HCEC 1CT (cell line): ENCODE measurements at regions not wholly inside any gene's neighbourhood (a gene's known extent, or its start where the extent isn't known, plus 50 kb on each side); places are given as distances from the start of the nearest gene placed in this dataset.
A peak's percentile ranks its signal among the peaks of the same experiment; 100 is the strongest.
"Not testable (repeated sequence)": the region's sequence is repeated elsewhere in the genome, so short reads cannot be mapped to it uniquely, and the experiment has no call there.

Experiments used
- DNase-seq: peaks from one replicate; pipeline ENCODE4 v3.0.0-alpha.2; 2017

DNA sequence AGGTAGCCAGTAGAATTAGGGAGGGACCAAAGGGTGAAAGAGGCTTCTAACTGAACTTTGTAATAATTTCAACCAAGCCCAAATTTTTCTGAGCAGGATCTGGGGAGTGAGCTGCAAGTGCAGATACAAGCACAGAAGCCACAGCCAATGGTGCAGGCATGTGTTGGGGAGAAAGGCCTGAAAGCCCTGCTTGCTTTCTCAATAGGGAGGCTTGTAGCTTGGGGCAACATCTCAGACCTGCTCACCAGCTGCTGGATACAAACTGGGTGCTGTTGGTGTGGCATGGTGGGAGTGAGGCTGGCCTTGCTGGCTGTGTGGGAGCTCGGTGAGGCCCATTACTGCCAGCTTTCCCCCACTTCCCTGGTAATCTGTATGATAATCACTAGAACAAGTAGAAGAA lies 688.5 kb upstream of the SEMA3D start:
- DNase-seq, result no peak

DNA sequence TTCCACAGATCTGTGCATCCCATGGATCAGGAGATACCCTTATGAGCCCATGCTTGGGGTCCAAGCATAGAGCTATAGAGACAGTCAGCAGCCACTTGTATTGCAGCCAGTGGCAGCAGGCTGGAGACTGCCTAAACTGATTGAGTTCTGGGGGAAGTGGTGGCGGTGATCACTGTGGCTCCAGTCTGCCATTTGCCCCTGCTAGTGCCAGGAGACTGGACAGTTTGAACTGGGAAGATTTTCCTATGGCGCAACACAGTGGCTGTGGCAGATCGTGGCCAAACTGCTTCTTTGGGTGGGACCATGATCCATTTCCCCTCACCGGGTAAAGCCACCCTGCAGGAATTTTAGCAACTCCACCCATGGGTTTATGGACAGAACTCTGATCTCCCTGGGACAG lies 679.7 kb upstream of the SEMA3D start:
- no peak for DNase-seq

DNA sequence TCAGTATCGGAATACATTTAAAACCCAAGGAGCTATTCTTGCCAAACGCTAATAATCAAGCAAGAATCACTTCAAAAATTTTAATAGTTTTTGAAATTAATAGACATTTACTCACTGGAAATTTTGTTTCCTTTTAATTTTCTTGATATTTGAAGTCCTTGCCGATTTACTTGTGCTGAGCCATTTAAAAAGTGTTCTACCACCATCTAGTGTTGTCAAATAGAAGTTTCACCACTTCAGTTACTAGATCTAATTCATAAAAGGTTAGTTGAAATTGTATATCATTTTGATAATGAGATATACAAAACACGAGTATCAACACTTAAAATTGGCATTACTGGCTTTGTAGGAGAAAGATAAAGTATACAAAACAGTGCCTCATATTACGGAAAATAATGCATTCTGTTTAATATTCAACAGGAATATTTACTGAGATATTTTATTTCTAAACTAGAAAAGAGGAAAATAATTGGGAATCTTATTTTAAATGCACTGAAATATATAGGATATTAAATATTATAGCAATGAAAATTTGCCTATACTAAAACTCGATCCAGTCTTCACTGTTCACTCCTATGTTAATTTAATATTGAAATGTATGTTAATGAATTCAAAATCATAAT lies 664.8 kb upstream of the SEMA3D start:
- peak; percentile 49 for DNase-seq

DNA sequence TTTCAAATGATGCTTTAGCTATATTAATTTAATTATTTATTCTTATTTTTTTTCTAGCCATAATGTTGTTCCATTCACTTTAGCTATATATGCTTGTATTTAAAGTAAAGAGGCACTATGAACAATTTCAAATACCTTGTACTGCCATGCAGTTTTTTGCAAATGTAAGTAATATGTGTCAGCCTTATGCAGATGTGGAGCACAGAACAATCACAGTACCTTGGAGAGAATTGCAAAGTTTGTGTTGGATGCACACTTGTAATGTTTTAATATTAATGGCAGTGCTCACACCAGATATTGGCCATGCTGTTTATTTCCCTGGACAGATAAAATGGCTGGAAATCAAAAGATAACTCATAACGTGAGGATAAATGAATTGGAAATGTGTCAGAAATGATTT lies 663.5 kb upstream of the SEMA3D start:
- DNase-seq, result no peak

DNA sequence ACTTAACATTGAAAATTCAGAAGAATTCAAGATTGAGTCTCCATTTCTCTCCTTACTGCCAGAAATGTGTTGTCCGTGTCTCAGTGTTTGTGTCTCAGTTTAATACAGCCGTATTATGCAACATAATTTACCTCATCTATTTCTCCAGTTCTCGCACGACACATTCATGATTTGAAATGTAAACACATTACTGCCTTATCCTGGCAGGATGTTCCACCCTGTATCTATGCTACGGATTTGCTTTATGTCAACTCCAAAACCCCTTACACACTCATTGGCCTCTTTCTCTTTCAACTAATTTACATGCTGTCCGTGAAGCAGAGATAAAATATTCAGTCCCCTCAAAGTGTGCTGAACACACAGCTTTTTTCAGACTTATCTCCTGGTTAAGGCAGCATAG lies 653.7 kb upstream of the SEMA3D start:
- DNase-seq, result peak; percentile 9

DNA sequence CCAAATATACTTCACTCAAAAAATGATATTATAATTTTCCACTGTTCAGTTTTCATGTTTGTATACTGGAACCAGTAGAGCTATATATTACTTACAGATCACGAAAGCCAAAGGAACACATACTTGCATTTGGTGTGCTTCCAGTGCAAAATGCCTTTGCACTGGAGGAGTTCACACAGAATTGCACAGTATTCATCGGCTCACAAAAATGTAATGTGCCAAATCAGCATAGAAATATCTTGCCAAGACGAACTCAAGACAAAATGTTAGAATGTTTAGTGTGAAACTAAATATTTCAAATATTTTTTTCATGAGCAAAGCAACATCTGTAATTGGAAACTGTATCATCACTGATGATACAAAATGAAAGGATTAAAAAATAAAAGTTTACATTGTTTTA lies 646.2 kb upstream of the SEMA3D start:
- peak; percentile 38 for DNase-seq

DNA sequence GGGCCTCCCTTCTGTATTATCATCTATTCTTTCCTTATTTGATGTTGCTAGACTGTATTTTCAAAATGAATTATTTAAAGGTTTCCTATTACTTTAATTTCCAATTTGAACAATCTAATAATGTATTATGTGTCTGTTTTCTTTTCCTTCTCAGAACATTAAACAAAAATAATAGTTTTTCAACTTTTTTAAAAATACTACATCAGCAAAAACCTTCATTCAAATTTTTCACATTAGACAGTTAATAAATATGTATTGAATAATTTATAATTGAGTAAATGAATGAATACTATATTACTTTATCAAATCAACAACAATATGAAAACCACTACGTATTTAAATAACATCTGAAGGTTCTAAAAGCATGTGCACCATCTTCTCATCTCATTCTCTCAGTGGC lies 644.1 kb upstream of the SEMA3D start:
- DNase-seq, result no peak

DNA sequence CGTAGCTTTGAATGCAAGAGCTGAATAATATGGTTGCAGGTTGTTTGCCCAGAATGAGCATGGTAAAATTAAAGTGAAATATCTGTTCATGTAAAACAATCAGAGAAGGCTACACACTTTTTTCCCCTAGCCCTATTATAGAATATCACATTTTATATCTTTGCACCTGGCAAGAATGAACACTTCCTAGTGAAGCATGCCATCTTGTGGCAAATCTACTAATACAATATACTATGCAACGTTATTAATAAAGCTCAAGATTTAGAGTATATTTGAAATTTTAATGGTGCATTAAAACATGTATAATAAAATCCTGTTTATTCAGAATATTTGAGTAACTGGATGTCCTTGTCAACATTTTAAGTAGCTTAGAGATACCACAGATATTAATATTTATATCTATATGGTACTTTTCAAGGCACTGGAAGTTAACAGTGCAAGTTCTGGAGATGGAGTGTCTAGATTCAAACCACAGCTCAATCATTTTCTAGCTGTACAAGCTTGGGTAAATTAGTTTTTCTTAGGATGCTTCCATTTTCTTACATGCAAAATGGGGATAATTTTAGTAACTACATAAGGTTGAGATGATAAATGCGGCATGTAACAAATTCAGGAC lies 643.1 kb upstream of the SEMA3D start:
- DNase-seq, result peak; percentile 29

DNA sequence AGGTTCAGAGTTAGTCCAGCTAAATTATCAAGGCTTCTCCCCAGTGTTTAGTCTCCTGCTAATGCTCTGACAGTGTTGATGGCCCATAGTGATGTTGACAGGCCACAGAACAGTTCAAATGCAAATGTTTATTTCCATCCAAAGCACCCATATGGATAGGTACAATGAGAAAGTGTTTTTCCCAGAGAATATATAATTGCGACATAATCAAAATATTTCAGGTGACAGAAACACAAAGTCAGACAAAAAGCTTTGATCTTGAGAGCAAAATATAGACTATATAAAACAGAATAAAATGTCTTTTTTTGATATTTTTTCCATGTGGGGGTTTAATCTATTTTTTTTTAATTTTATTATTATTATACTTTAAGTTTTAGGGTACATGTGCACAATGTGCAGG lies 642.3 kb upstream of the SEMA3D start:
- no peak for DNase-seq

DNA sequence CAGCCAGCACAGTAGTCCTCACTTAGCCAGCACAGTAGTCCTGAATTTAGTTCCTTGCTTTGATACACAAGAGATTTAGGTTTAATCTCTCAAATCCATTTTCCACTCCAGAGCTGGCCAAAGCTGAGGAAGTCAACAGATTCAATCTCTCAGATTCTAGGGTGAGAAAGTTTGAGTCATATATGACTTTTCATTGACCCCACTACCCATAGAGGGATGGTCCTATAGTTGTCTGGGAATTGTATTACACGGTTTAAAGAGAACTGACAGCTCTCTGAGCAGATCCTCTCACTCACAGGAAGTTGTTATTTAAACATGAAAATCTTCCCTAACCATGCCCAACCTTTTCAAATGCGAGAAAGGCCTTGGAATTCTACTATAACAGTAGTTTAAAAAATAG lies 641.8 kb upstream of the SEMA3D start:
- DNase-seq, result peak; percentile 20

DNA sequence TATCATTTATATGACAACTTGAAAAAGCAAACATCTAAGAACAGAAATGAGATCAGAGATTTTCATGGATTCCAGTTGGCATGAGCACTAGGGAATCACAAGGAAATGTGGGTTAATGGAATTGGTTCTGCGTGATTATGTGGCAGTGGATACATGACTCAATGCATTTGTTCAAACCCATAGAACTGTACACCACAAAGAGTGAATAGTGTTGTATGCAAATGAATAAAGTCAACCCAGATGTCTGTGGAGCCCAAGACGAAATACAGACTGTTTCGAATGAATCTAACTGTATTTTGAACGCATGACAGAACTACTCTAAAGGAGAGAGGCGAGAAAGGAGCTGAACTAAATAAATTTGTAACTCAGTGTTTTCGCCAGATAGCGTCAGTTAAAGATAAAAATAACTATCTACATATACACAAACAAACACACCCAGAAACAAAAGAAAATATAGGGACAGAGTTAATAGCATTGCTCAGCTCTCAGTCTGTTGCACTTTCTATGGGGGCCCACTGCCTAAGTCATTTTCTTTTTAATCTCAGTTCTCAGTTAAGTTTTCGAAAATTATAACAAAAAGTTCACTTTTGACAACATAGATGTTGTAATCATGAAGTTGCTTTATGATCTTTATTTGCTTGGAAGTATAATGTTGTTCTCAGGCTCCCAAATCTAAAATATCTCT lies 636.7 kb upstream of the SEMA3D start:
- no peak for DNase-seq

DNA sequence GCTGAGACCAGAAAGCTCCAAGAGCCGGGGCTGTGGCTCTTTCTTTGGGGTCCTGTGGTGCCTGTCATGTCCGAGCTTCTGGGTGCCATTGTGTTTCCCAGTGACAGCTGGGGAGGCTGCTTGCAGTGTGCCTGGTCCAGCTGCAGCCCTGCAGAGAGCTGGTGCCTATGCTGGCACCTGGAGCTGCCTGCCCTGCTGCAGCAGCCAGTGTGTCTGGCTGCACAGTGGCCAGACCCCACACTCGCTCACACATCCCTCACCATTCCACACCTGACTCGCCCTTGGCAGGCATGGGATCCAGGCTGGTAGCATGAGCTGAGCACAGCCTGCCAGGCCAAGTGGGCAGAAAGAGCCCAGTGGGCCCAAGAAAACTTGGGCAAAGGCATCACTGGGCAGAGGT lies 635.1 kb upstream of the SEMA3D start:
- DNase-seq, result no peak

DNA sequence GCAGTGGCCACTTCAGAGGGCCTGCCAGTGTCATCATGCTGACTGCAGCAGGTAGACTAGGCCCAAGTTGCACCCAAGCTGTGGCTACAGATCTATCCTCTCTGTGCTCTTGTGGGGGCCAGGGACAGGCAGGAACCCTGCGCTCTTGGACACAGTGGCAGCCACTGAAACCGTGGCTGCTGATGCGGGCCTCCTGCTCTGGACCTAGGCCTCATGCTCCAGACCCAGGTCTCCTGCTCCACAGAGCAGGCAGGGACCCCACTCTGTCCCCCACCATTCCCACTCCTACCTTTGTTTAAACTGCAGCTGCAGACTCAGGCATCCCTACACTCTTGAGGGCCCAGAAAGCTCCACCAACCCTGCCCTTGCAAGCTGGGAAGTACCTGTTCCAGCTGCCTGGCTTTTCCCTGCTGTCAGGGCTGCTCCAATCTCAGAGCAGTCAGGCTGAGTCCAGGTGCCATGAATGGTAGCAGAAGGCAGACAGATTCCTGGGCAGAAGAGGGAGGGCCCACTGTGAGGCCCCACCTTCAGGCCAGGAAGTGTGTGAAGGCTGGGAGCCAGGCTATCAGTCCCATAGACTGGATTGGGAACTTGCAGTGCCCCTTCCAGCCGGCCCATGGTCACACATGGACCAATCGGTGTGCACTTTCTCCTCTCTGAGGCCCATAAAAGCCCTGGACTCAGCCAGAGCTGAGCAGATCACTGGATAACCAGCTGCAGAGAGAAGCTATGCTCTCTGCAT lies 634.0 kb upstream of the SEMA3D start:
- DNase-seq, result no peak

DNA sequence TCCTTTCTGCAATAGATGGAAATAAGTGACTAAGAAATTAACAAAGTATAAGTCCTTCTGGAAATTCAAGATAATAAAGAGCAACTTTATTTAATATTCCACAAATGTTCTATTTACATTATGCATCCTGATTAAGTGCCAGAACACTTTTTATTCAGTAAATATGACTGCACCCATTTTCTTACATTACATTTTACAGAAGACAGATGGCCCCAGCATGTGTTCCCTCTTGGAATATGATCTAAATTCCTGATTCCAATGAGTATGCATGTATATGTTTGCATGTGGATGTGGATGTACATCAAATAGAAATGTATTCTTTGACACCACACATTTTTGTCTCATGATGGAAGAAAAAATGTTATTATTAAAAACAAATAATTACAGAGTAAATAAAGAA lies 628.7 kb upstream of the SEMA3D start:
- DNase-seq, result no peak

DNA sequence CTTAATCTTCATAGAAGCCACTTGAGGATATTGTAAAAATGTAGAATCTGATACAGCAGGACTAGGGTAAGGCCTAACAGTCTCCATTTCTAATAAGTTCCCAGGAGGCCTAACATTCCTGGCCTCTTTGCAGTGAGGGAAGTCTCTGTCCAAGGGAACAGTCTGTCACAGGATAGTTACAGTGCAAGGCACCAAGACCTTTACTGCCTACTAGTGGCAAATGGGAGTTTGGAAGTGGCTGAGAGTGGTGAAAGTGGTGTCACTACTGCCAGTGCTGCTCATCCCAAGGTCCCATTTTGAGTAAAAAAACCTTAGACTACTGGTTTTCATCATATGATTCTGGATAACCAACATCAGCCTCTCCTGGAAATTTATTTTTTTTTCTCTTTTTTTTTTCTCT lies 619.5 kb upstream of the SEMA3D start:
- no peak for DNase-seq

DNA sequence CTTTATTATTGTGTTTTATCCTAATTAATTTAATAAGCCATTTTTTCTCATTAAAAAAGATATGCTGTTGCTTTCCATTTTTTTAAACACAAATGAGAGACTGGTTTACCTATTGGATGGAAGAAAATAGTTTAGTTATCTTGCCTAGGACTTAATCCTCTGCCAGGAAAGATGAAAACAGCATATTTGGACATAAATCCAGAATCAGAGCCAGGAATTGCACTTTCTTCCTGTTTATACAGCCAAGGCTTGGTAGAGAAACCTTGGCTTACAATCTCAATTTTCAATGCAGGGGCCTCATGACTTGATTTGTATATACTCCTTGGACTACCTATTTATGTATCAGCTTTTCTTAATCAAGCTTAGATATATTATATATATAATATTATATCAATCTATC lies 618.8 kb upstream of the SEMA3D start:
- no peak for DNase-seq

DNA sequence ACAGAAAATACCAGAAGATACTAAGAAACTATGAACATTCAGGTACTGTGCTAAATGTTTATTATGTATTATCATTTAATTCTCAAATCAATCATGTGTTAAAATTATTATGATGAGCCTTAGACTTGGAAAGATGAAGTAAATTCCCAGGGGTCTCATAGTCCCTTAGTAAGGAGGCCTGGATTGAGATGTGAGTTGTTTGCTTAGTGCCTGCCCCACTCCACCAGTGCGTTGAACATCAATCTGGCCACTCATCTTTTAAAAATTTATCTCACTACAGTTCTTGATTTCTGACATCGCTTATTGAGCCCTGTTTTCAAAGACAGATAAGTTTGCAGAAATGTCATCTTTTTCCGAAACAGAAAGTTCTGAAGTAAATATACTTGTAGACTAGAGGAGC lies 618.4 kb upstream of the SEMA3D start:
- DNase-seq, result no peak

DNA sequence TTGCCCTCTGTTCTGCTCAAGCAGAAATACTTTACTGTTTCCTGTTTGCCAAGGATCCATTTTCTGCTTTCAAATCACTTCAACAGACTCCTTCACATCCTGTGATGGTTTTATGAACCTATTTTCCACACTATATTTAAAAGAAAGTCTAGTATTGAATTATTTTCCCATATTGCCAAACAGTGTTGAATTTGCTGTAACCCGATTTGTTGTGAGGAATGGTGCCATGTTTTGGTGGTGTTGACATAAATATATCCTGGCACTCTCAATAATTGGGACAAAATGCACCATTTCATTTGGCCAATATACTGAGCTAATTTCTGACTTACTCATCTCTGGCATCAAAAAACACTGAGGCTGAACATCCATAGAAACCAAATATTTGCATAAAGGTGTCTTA lies 615.4 kb upstream of the SEMA3D start:
- no peak for DNase-seq

DNA sequence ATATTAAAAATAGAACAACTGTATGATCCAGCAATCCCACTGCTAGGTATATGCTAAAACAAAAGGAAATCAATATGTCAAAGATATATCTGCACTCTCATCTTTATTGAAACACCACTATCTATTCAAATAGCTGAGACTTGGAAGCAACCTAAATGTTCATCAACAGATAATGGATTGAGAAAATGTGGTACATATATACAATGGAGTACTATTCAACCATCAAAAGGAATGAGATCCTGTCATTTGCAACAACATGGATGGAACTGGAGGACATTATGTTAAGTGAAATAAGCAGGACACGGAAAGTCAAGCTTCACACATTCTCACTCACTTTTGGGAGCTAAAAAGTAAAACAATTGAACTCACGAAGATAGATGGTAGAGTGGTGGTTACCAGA lies 610.1 kb upstream of the SEMA3D start:
- no peak for DNase-seq

DNA sequence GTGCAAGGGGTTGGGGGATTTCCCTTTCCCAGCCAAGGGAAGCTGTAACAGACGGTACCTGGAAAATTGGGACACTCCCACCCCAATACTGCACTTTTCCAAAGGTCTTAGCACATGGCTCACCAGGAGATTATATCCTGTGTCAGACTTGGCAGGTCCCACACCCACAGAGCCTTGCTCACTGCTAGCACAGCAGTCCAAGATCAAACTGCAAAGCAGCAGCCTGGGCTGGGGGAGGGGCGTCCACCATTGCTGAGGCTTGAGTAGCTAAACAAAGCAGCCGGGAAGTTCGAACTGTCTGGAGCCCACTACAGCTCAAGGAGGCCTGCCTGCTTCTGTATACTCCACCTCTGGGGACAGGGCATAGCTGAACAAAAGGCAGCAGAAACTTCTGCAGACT lies 604.2 kb upstream of the SEMA3D start:
- not testable (repeated sequence) for DNase-seq

DNA sequence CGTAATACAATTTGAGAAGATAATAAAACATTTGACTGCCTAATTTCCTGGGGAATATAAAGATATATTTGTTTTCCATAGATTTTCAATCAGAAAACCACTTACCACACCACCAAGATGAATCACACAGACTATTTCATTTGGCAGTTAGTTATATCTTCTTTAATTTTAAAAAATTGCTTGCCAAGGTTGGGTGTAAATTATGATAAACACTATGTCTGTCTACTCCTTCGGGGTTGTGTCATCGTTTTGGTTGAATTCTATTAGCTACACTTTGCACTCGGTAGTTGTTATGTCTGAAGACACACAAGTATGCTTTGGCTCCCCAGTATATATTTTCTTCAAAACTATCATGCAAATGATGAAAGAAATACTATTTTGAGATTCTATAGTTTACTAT lies 594.8 kb upstream of the SEMA3D start:
- no peak for DNase-seq

DNA sequence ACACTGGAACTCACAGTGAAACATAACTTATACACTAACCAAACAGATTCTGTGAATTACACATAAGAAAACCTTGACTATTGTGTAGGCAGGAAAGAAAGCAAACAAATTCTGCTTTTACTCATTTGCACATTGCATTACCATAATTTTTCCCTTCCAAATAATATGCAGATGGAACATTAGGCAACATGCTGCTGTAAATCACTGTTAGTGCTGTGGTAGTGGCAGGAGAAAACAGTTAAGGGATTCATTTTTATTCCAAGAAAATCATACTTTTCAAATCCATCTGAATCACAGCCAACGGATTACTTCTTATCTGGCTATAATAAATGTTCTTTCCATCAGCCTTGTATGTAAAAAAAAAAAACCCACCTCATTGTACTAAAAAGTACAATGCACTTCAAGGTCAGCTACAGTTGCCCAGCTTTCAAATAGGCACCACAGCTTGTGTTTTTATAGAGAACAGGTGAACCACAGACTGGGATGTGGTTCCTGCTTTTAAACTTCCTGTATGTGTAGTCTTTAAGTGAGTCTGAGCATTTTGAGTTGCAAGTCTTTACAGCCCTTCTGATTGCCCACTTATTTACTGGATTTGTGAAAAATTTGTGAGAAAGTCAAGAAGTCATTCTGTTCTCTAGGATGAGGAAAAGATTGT lies 590.0 kb upstream of the SEMA3D start:
- DNase-seq, result no peak

DNA sequence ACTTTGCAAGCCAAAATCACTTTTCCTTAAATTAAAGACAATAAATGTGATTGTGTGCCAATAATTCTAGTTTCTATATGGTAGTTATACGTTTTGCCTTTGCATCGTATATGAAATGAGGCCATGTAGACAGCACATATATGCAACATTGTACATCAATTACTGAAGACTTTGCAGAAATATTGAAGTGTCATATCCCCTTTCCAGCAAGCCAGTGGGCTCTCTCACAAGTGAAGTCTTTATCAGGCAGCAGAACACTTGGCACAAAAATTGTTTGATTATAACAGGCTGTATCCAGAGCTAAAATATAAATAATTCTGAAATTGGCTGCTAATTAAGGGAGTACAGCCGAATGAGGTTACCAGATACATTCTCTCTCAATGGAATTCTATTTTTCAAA lies 588.6 kb upstream of the SEMA3D start:
- DNase-seq, result no peak

DNA sequence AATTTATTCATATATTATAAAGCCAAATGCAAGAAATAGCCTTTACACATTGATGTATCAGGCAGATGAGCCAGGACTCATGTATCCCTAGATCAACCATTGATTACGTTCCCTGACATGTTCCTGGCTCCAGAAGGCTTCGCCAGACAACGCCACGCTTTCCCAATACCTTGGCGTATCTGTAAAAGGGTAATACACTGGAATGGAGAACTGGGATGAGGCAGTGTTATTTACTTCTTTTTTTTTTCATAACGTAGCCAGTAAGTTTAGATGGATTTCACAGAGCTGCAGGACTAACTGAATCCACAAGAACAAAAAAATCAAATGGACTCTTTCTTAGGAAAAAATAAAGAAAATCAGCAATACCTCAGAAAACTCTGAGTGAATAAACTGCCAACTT lies 588.1 kb upstream of the SEMA3D start:
- no peak for DNase-seq
